COR-L47 (cell line): ENCODE measurements at regions not wholly inside any gene's neighbourhood (a gene's known extent, or its start where the extent isn't known, plus 50 kb on each side); places are given as distances from the start of the nearest gene placed in this dataset.

Source experiments
- DNase-seq: peaks from one replicate; lab custom pipeline; 2025; lab: John Stamatoyannopoulos, UW

DNA sequence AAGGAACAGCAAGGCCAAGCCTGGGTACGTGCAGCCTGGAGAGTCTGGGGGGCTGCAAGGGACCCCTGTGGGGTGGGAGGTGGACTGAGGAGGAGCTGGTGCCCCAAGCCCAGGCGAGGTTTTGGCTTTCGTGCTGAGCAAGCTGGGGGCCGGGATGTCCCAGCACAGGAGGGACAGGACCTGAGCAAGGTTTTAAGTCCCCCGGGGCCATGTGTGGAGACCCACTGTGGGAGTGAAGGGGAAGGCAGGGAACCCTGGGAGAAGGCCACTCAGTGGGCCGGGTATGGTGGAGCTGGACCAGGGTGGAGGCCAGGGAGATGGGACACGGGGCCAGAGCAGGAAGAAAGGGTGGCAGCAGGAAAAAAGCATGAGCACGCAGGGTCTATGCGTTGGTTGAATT is 419.2 kb upstream of the SULF2 start:
- DNase-seq: no peak

- no peak for DNase-seq
Observed at GRCh38 chr20:48203252-48203651, 418.0 kb upstream of the SULF2 start.

DNA sequence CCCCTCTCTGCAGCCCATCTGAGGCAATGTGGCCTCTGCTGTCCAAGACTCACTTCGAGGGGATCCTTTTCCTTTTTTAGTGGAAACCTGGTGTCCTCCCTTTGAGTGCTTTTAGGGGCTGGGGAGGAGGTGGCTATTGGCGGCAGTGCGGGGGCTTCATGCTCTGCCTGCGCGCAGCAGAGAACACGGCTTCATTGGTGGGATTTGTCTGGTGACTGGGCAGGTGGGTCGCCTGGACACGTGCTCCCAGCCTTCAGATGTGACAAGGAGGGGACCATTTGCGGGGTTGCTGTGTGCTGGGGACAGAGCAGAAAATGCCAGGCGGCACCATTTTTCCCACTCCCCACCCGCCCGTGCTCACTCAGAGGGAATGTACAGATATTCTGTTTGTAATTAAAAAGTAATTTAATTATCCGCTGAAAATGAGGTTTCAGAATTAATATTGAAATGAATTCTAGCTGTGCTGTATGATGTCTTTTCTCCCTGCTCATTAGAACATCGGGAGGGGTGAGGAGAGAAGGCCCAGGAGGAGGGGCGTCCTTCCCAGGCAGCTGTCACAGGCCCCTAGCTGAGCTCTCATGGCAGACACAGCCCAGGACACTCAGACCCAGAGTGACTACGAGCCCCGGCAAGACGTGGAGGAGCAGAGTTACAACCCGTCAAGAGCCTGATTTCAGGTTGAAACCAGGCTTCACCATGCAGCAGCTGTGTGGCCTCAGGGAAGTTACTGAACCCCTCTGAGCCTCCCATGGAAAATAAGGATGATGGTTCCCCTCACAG is 417.2 kb upstream of the SULF2 start:
- no peak for DNase-seq

GRCh38 chr20:48201885-48202284 is 416.6 kb upstream of the SULF2 start:
- no peak for DNase-seq

DNA sequence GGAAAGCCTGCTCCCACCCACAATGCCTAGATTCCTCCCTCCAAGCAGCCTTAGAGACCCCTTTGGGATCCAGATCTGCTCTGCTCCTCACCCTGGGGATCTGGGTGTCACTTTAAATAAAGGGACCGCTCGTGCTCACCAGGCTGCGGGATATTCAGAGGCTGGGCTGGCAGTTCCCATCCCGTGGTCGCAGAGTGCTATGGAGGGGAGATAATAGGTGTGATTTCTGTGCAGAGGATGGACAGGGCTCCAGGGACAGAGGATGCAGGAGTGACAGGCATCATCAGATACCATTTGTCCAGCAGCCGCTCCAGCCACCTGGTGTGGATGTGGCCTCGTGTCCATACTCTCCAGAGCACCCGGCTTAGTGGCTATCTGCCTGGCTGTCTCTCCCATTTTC is 415.9 kb upstream of the SULF2 start:
- no peak for DNase-seq

DNA sequence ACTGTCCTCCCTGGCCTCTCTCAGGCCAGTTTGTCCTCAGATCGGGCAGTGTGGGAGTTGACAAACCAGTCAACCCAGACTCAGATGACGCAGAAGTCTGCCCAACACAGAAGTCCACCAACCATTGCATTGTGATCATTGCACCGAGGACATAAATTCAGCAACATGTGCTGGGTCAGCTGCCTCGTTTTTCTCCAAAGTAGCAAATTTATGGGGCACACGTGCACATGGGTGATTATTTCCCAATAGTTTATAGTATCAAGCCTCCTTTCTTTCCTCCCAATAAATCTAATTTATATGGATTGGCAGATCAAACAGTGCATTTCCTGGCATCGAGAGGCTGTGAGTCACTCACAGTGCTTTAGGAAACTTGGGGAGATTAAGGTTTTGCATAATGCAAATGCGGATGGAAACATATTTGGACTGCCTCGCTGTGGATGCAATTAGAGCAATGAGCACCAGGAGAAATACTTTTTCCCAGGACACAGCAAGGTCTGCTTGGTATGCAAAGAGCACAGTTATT is 413.7 kb upstream of the SULF2 start:
- no peak for DNase-seq

- DNase-seq: no peak
Observed at GRCh38 chr20:48197066-48197465, 411.8 kb upstream of the SULF2 start.

DNA sequence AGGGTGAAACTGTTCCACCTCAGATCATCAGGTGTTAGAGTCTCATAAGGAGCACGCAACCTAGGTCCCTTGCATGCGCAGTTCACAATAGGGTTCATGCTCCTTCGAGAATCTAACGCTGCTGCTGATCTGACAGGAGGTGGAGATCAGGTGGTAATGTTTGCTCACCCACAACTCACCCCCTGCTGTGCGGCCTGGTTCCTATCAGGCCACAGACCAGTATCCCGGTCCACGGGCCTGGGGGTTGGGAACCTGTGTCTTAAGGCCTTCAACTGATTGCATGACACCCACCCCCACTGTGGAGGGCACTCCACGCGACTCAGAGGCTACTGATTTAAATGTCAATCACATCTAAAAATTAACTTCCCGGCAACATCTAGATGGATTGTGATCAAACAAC is 411.2 kb upstream of the SULF2 start:
- DNase-seq: no peak

- DNase-seq: no peak
Observed at GRCh38 chr20:48196001-48196400, 410.7 kb upstream of the SULF2 start.

DNA sequence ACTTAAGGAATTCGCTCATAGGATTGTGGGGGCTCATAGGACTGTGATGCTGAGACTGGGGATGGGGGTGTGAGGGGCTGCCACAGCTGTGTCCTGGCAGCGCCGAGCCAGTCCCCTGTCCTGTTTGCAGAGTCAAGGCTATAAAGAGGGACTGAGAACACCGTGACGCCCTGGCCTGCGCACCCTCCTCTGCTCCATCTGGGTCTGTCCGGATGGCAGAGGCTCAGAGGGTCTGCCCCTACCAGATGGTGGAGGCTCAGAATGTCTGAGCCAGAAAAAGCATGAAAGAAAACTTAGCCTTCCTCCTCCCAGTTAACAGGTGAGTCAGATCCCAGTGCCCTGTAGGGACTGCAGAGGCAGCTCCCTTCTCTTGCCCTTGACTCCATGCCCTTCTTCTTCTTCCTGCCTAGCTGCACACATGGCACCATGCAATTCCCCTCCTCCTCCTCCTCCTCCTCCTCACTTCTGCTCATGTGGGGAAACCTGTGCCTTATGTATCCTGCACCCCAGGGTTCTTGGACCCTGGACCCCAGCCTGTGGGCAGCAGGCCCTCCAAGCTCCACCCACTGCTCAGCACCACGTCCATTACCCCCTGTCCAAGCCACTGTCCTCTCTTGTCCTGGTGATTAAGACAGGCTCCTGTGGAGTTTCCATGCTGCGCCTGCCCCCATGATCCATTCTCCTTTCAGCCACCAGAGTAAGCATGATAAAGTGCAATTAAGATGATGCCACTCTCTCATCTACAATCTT is 410.0 kb upstream of the SULF2 start:
- DNase-seq: no peak

GRCh38 chr20:48194583-48194982 is 409.3 kb upstream of the SULF2 start:
- DNase-seq: no peak

GRCh38 chr20:48193627-48194425 is 408.5 kb upstream of the SULF2 start:
- no peak for DNase-seq

DNA sequence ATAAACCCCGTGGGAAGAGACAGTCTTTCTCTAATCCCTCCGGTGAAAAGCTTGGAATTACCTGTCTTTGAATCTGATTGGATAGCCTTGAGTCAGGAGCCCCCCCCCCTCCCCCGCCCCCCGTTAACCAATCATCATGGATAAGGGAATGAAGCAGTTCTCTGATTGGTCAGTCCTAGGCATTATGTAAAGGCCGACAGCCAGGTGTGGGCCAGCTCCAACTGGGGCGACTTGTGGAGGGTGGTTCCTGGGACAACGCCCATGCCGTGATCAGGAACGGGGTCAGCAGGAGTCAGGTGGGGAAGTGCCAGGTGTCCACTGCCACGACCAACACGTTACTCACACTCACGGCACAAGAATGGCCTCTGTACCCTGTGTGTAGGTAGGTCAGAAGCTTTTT is 406.8 kb upstream of the SULF2 start:
- DNase-seq: no peak

DNA sequence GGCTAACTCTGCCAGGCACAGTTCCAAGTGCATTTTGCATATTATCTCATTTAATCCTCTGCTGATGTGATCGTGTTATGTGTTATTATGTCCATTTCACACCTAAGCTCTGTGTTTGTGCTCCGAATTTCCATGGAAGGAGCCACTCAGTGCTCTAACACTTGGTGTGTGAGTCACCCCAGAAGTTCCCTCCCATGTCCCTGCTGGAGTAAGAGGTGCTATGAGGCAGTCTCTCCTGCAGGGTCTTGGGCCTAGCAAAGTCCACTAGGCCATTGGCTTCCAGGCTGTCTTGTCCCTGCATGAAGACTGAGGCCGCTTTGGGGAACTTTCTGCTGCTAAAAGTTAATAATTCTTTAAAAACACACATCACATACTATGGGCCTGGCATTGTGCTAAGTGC is 405.9 kb upstream of the SULF2 start:
- no peak for DNase-seq

GRCh38 chr20:48190757-48191156 is 405.5 kb upstream of the SULF2 start:
- DNase-seq: no peak

DNA sequence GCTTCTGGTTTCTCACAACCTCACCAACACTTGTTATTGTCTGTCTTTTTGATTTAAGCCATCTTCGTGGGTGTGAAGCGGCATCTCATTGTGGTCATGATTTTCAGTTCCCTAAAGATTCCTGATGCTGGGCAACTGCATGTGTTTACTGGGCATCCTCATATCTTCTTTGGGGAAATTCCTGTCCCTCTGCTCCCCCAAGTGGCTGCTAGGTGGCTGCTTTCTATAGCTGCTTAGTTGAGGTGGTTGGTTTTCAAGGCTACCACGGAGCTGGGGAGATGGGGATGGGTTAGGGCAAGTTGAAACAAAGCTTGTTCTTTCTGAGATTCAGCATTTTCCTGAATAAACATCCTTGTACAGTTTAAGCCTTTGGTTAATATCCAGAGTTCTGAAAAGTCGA is 403.9 kb upstream of the SULF2 start:
- DNase-seq: no peak

GRCh38 chr20:48187851-48188250 is 402.6 kb upstream of the SULF2 start:
- no peak for DNase-seq

DNA sequence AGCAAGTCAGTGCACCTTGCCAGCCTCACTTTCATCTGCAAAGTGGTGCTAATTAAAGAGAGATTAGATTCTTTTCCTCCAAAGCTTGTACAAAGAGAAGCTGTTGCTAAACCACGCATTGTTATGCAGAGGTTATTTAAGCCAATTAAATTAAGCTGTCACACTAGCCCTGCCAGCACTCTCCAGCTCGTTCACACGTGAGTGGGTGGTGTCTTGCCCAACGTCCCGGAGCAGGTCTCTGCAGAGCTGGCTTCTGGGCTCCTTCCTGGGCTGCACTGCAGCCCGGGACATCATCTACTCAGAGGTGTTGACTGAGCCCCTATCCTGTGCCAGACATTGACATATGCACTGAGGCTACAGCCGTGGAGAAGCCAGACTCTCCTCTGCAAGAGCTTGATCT is 401.6 kb upstream of the SULF2 start:
- DNase-seq: no peak

DNA sequence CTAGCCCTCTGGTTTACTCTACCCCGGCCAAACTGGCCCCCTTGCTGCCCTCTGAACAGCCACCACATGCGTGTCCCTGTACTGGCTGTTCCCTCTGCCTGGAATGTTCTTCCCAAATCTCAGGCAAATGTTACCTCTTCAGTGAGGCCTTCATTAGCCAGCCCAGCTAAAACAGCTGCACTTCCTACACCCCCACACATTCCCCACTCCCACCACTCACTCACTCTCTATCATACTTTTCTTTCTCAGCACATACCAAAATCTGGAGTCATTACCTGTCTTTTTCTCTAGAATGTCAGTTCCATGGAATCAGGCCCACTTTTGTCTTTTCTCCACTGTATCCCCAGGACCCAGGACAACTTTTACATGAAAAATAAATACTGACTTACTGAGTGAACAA is 401.2 kb upstream of the SULF2 start:
- DNase-seq: no peak

DNA sequence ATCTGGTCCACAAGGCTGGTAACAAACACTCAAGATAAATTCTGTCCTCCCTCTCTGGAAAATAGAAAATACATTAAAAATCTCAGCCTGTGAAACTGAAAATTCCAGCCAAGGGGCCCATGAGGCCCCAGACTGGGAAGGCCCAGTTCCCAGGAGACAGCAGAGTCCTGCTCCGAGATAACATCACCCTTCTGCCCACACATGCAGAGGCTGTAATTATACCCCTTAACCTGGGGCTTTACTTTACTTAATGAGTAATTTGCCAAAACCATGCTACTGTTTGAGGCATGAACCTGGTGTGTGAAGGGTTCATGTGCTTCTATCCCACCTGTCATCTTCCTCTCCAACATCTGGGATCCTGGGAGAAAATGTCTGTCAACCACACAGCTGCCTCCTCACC is 398.9 kb upstream of the SULF2 start:
- DNase-seq: no peak

- no peak for DNase-seq
Observed at GRCh38 chr20:48181261-48181935, 396.1 kb upstream of the SULF2 start.

GRCh38 chr20:48180618-48181017 is 395.3 kb upstream of the SULF2 start:
- peak; percentile 45 for DNase-seq
